Effector memory CD8-positive, alpha-beta T cell (primary cell): ENCODE measurements at regions not wholly inside any gene's neighbourhood (a gene's known extent, or its start where the extent isn't known, plus 50 kb on each side); places are given as distances from the start of the nearest gene placed in this dataset.

Experiments
- ATAC-seq: fragments of 150-1000 bp; cut with Tn5 transposase; replicated peaks from 2 replicates; pipeline ENCODE4 v1.10.0; 2021; ENCODE audit warnings: mild to moderate bottlenecking, moderate library complexity
- DNase-seq, 3 experiments: peaks; one replicate each; pipeline ENCODE4 v3.0.0; 2021
- H3K27ac Mint-ChIP-seq, 2 donors: one replicate each; pipeline ENCODE4 v1.8.0; 2022; ENCODE audit warnings: mild to moderate bottlenecking in 2 of 2, mixed read lengths in 2 of 2, moderate library complexity in 2 of 2
- H3K27me3 Mint-ChIP-seq, 2 donors: one replicate each; pipeline ENCODE4 v1.8.0; 2022; ENCODE audit warnings: mixed read lengths in 2 of 2
- H3K36me3 Mint-ChIP-seq: one replicate; pipeline ENCODE4 v1.8.0; 2022; ENCODE audit warnings: mild to moderate bottlenecking, moderate library complexity, mixed read lengths; ENCODE audit not compliant: insufficient read depth
- H3K4me1 Mint-ChIP-seq, 2 donors: one replicate each; pipeline ENCODE4 v1.8.0; 2022; ENCODE audit warnings: low read depth in 2 of 2, mixed read lengths in 2 of 2
- H3K4me3 Mint-ChIP-seq, 2 donors: one replicate each; pipeline ENCODE4 v1.8.0; 2022; ENCODE audit warnings: mild to moderate bottlenecking in 2 of 2, mixed read lengths in 2 of 2, moderate library complexity in 2 of 2
- H3K9me3 Mint-ChIP-seq, 2 donors: one replicate each; pipeline ENCODE4 v1.8.0; 2022; ENCODE audit warnings: mixed read lengths in 2 of 2

GRCh38 chr10:132993271-132994184 lies 51.2 kb upstream of the CFAP46 start:
- Mint-ChIP-seq H3K9me3 (no peaks in the 10 kb centered on the region), H3K4me1 (no peaks in the 10 kb centered on the region), H3K27ac (no peak overlapping the region), H3K27me3 (peaks cover 0 to 20% of the 10 kb centered on the region in 2 donors), H3K4me3 (no peak overlapping the region), H3K36me3 (no peaks in the 10 kb centered on the region)
- ATAC-seq (no peak), DNase-seq (no peak)

DNA sequence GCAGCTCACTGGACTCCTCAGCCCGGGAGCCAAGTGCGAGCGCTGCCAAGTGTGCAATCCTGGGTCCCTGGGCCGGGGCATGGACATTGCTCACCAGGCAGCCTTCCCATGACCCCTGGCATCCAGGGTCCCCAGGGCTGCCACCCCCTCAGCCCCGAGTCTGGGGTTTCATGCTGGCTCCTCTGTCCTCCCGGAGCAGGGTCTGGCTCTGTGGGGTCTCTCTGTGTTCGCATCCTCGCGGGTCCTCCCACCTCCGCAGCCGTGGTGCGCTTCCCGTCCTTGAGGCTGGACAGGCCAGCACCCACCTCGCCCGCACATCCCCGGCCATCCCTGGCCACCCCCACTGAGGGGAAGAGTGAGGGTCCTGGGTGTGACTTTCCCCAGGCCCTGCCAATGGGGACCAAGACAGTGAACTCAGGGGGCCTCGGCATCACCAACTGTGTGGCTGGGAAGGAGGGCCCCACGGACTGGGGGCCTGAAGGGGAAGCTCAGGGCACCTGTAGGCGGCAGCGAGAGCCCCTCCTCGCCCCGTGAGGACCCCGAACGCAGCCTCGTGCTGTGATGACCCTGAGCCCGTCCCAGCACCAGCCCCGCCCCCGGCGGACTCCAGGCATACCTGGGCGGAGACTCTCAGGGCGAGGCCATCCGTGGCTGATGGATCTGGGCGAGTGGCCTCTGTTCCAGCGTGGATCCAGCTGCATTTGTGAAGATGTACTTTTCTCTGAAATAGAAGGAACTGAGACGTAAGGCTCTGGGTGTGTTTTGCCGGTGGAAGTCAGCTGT lies 50.3 kb upstream of the CFAP46 start:
- no peaks in the 10 kb centered on the region for H3K36me3 Mint-ChIP-seq
- no peak overlapping the region for H3K4me3 Mint-ChIP-seq
- no peak overlapping the region for H3K27ac Mint-ChIP-seq
- DNase-seq (no peak), ATAC-seq (no peak)
- H3K9me3 Mint-ChIP-seq, result no peaks in the 10 kb centered on the region
- no peaks in the 10 kb centered on the region for H3K4me1 Mint-ChIP-seq
- H3K27me3 Mint-ChIP-seq, result peaks cover 0 to 20% of the 10 kb centered on the region in 2 donors
